Stimulated activated CD4-positive, alpha-beta T cell treated with anti-CD3 and anti-CD28 coated beads, Interleukin-12 subunit alpha, Interleukin-12 subunit beta, amount 100 ng/mL, for 24 hours (primary cell): ENCODE measurements at regions not wholly inside any gene's neighbourhood (a gene's known extent, or its start where the extent isn't known, plus 50 kb on each side); places are given as distances from the start of the nearest gene placed in this dataset.
"Not testable (repeated sequence)": the region's sequence is repeated elsewhere in the genome, so short reads cannot be mapped to it uniquely, and the experiment has no call there.

Experiments used
- DNase-seq, 2 experiments: peaks; one replicate each; pipeline ENCODE4 v3.0.0-alpha.2; 2020; ENCODE audit warnings: low read depth in 2 of 2

GRCh38 chr2:7379799-7380198 is 462.6 kb downstream of the RNF144A start:
- no peak for DNase-seq

DNA sequence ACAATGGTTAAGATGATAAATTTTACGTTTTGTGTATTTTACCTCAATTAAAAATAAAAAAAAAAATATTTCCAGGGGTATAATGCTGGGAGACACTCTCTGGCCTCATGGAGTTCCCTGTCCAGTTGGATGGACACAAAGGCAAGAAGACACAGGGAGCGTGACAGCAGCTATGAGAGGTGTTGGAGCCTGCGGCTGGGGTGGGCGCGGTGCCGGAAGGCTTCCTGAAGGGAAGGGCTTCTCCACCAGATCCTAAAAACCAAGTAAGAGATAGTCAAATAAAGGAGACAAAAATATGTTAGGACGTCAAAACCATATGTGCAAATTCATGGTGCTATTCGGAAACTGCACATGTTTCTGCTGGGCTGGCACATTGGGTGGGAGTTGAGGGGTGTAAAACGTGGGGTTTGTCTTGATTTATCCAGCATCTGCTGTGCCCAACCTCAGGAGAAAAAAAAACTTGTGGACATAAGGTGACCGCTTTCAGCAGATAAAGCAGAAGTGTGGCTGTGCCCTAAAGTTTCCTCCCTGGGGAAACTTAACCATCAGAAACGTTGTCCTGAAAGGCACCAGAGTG is 467.6 kb downstream of the RNF144A start:
- DNase-seq: no peak

- DNase-seq: not testable (repeated sequence)
Measured at GRCh38 chr2:7390311-7390710, 473.1 kb downstream of the RNF144A start.

DNA sequence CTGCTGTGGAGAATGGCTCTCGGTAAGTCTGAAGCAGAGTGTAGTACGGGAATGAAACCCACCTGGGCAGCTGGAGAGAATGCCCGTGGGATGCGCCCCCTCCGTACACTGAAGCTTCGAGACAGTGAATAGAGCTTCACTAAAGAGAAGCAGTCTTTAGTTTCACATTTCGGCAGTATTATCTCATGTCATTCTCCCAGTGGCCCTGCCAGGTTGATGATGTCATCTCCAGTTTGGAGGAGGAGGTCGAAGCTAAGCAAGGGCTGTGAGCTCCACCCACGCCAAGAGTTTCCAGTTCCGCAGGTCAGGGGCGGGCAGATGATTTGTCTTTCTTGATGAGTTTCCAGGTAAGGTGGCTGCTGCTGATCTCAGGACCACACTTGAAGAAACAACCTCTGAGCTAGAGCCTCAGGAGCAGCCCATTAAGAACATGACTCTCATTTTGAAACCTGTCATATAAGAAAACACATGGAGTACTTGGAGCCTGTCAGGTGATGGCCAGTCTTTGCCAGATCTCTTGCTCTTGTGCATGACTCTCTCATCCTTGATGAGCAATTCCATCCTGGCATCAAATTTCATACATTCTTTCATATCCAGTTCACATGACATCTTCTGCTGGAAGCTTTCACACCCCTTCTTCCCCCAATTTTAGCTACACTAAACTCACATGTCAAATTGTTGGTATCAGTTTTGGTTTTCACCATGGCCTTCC is 475.0 kb downstream of the RNF144A start:
- DNase-seq: no peak

- no peak for DNase-seq
Measured at GRCh38 chr2:7394195-7394594, 477.0 kb downstream of the RNF144A start.

- DNase-seq: no peak
Measured at GRCh38 chr2:7400628-7401027, 483.4 kb downstream of the RNF144A start.

DNA sequence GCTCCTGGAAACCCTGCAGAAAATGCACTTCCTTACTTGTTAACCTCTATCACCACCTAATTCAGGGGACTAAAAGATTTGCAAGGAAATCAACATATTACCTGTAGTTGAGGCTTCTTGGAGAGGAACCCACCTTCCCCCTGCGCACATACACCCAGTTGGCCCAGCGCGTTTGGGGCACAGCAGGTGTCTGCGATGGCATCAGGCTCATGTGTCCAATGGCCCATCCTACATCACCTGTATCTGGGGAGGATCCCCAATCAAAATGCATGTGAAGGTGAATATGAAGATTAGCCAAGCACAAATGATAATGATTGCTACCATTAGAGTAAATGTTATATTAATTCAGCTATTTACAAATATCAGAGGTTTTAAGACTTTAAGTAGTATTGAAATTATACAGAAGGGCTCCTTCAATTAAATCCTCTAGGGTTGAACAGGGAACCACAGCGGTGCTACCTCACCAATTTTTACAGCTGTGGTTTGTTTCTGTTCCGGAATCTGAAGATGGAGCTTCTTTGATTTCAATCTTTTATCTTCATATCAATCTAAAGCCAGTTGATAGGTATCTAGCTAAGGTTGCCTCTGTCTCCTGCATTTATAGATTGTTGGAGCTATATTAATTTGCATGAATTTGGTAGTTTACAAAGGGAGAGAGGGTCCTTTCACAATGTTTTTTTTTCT is 486.0 kb downstream of the RNF144A start:
- DNase-seq: no peak

DNA sequence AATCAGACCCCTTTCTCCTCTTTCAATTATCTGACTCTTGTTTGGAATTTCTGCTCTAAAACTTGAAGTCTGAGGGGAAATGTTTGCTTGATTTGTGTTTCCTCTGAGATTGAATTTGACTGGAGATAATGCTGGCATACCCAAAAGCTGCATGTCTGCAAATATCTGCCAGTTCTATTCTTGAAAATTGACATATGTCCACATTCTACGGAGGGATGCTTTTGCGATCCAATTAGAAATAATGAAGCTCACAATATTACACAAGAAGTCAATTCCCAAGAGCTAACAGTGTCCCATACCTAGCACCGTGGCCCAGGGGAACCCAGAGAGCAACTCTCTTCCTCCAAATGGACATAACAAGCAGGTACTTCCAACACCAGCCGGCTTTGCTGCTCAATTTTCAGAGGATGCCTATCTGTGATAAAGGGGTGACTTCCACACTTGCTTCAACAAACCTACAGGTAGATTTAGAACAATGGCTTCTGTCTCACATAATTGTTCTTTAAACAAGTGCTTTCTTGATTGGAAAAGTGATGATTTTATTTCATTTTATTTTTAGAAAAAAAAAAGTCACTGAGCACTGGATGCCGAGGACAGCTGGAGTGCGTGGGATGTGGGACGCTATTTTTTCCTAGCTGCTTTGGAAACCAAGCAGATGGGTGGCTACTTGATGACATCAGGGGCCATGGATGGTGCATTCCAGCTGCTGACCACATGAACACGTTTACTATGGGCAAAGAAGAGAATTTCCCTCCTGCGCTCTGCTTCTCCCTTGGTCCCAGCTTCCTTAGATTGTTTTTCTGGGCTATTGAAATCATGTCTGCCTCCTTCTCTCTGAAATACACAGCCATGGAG is 488.9 kb downstream of the RNF144A start:
- no peak for DNase-seq

DNA sequence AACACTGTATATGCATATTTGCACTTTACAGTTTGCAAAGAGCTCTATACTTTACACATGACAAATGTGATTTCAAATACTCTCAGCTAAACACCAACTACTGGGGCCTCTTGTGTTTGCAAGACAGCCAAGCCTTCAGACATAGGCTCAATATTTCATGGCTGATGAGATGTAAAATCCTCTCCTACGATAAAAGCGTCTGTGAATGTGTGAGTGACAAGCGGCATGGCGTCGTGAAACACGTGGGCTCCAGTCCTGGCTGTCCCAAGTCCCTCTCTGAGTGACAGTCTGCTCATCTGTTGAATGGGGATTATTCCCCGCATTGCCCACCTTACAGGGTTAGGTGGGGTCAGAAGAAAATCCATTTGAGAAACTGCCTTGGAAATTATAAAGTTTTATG is 489.8 kb downstream of the RNF144A start:
- DNase-seq: no peak

DNA sequence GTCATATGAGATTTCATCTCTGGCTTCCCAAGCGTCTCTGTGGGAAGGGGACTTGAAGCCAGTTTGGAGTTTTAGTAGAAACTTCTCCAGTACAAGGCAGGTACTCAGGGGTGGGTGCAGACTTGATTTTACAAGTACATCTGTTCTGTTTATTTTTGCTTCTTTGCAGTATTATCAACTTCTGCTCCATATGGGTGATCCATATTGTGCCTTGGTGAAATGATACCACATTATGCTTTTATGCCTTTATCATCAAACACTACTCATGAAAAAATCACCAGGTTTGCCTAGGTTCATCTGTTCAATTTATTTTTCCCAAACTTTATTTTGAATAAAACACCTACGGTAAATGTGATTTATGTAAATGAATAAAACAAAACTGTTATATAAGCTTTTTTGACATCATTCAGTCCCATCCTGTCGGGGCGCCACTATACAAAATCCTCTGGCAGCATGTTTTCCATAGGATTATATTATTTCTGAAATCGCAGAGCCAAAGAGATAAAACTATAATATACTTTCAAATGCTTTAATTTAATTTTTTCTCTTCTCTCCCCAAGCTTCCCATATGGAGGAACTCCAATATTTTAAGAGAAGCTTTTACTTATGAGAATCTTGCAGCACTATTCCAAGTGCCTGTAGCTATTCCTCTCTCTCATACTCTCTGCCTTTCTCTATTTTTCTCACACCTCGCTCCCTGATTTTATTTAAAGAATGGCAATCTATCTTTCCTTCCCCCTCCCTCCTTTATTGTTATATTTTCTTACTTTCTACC is 490.9 kb downstream of the RNF144A start:
- no peak for DNase-seq

DNA sequence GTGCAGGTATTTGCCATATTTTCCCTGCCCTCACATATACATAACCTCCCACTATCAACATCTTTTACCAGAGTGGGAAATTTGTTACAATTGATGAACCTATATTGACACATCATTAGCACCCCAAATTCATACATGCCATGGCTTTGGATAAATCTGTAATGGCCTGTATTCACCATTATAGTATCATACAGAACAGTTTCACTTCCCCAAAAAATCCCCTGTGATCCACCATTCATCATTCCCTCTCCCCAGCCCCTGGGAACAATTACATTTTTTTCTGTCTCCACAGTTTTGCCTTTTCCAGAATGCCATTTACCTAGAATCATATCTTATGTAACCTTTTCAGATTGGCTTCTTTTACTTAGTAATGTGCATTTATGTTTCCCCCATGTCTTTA is 494.5 kb downstream of the RNF144A start:
- no peak for DNase-seq

- no peak for DNase-seq
Measured at GRCh38 chr2:7417845-7418742, 500.9 kb downstream of the RNF144A start.

GRCh38 chr2:7419186-7419585 is 502.0 kb downstream of the RNF144A start:
- no peak for DNase-seq

GRCh38 chr2:7419814-7420311 is 502.7 kb downstream of the RNF144A start:
- DNase-seq: no peak

DNA sequence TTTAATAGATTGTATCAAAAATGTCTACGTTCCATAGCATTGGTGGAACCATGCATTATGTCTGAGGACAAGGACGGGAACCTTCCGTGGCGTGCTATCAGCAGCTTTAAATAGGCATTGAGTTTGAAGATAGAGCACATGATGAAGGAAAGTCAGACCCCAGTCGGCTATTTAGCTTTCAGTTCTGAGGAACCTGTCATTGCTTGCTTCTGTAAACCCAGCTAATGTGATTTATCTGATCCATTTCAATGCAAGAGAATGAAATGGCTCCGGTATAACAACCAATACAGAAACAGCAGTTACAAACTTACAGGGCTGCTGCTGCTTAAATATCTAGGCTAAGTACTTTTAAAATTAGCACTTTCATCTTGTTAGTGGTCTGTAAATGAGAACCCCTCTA is 503.3 kb downstream of the RNF144A start:
- DNase-seq: no peak

GRCh38 chr2:7424481-7424880 is 507.3 kb downstream of the RNF144A start:
- DNase-seq: no peak

- DNase-seq: no peak
Measured at GRCh38 chr2:7427293-7428060, 510.3 kb downstream of the RNF144A start.

DNA sequence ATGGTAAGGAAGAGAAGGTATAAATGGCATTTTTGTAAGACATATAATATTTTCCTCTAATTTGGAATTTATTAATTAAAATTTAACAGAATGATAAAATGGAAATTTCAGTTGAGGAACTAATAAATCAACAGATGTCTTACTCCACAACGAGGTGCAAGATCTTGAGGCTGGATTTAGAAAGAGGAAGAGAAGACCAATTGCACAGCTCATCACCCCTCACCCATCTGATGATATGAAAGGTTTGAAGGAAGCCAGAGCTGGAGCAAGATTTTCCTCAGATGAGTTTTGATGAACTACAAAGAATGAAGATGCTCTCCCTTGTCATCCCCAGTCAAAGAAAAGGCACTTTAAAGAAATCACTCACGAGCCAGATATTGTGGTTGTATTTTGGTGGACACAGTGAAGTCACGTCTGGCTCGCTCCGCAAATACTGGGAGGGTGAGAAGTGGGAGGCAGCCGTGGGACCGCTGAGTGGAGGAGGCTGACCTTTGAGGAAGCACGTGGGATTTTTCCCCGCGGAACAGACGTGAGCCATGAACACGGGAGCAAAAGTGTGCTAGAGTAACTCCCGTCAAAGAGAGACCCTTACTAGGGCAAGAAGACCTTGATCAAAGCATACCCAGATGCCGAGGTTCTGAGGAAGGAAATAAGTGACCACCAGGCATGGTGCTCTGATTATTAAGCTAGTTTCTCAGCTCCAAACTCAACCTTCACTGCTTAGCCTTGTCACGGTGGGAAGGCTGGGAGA is 511.4 kb downstream of the RNF144A start:
- DNase-seq: no peak

GRCh38 chr2:7429733-7430132 is 512.5 kb downstream of the RNF144A start:
- no peak for DNase-seq
